B cell (primary cell): ENCODE measurements at regions not wholly inside any gene's neighbourhood (a gene's known extent, or its start where the extent isn't known, plus 50 kb on each side); places are given as distances from the start of the nearest gene placed in this dataset.

ENCODE experiments used
- ATAC-seq: fragments of 200-7000 bp; cut with Tn5 transposase; one replicate; pipeline ENCODE4 v1.10.0; 2021; ENCODE audit warnings: low read depth, mild to moderate bottlenecking, moderate number of reproducible peaks, moderate library complexity
- CTCF ChIA-PET: fragments of 350-600 bp; sonication (Branson Sonifier 250); formaldehyde crosslinking; loops from one replicate; lab custom pipeline; 2021; ENCODE audit warnings: antibody characterized with exemption, inconsistent platforms; lab: Charles Lee
- POLR2A ChIA-PET: fragments of 350-600 bp; sonication (Branson Sonifier 250); formaldehyde crosslinking; loops from one replicate; lab custom pipeline; 2021; ENCODE audit warnings: antibody characterized with exemption; lab: Charles Lee
- DNase-seq: peaks from one replicate; pipeline ENCODE4 v3.0.0; 2013
- H2AFZ ChIP-seq: 2 replicates; pipeline ENCODE4 v1.6.1; 2012; ENCODE audit warnings: mild to moderate bottlenecking, low read depth, low read length; ENCODE audit not compliant: insufficient read depth, poor library complexity, severe bottlenecking
- H3K27ac ChIP-seq, 2 donors: 1 replicate in 1 of 2; 2 replicates in 1 of 2; pipeline ENCODE4 v1.5.1; 2012 to 2013; ENCODE audit warnings: low read length in 2 of 2, mild to moderate bottlenecking in 2 of 2, moderate library complexity in 1 of 2
- H3K27me3 ChIP-seq, 4 experiments: fragments of 200-600 bp in 1 of 4; sonication (generic) in 1 of 4; replicated peaks in 1 of 4; 1 replicate in 2 of 4; 2 replicates in 2 of 4; pipeline versions ENCODE4 v1.6.1 to v1.7.0; 2013 to 2016; ENCODE audit warnings: low read length in 3 of 4, mild to moderate bottlenecking in 2 of 4, mixed read lengths in 1 of 4, moderate library complexity in 1 of 4; ENCODE audit not compliant: insufficient read depth in 4 of 4, control insufficient read depth in 3 of 4; ENCODE audit errors: control extremely low read depth in 1 of 4
- H3K36me3 ChIP-seq, 2 experiments: replicated peaks in 1 of 2; 1 replicate in 1 of 2; 2 replicates in 1 of 2; pipeline versions ENCODE4 v1.6.1 to v1.7.1; 2013; ENCODE audit warnings: low read length in 1 of 2; ENCODE audit not compliant: insufficient read depth in 2 of 2, control insufficient read depth in 1 of 2; ENCODE audit errors: control extremely low read depth in 1 of 2, extremely low read depth in 1 of 2
- H3K4me1 ChIP-seq, 2 donors: fragments of 200-600 bp in 1 of 2; sonication (generic) in 1 of 2; 1 replicate in 1 of 2; 2 replicates in 1 of 2; pipeline versions ENCODE4 v1.5.1 to v1.6.1; 2013 to 2017; ENCODE audit warnings: low read length in 2 of 2; ENCODE audit not compliant: control insufficient read depth in 2 of 2, insufficient read depth in 2 of 2
- H3K4me2 ChIP-seq: replicated peaks from 2 replicates; pipeline ENCODE3; 2012; ENCODE audit warnings: mild to moderate bottlenecking, low read depth, low read length; ENCODE audit not compliant: poor library complexity, severe bottlenecking
- H3K4me3 ChIP-seq, 5 experiments: fragments of 200-600 bp in 1 of 5; sonication (generic) in 1 of 5; 1 replicate in 3 of 5; 2 replicates in 2 of 5; pipeline versions ENCODE4 v1.5.1 to v1.7.0; 2011 to 2016; ENCODE audit warnings: low read length in 4 of 5, mild to moderate bottlenecking in 4 of 5, low read depth in 2 of 5, control low read depth in 1 of 5, moderate library complexity in 1 of 5; ENCODE audit not compliant: insufficient read depth in 1 of 5; ENCODE audit errors: control extremely low read depth in 1 of 5, extremely low read depth in 1 of 5
- H3K79me2 ChIP-seq: fragments of 200-600 bp; sonication (generic); one replicate; pipeline ENCODE4 v1.6.0; 2016; ENCODE audit warnings: low read length; ENCODE audit not compliant: control insufficient read depth, insufficient read depth
- H3K9ac ChIP-seq: fragments of 200-600 bp; sonication (generic); 2 replicates; pipeline ENCODE4 v1.6.1; 2017; ENCODE audit warnings: mild to moderate bottlenecking, low read length, moderate library complexity
- H3K9me3 ChIP-seq, 3 donors: one replicate each; pipeline versions ENCODE4 v1.6.1 to v1.7.1; 2013; ENCODE audit warnings: low read length in 2 of 3; ENCODE audit not compliant: control insufficient read depth in 2 of 3, insufficient read depth in 1 of 3; ENCODE audit errors: control extremely low read depth in 1 of 3
- H4K20me1 ChIP-seq: 2 replicates; pipeline ENCODE4 v1.6.0; 2012; ENCODE audit warnings: mild to moderate bottlenecking, low read length; ENCODE audit not compliant: insufficient read depth, control insufficient read depth, poor library complexity, severe bottlenecking
- H3K27ac Mint-ChIP-seq: one replicate; pipeline ENCODE4 v1.8.0; 2021; ENCODE audit warnings: mixed read lengths
- H3K27me3 Mint-ChIP-seq: one replicate; pipeline ENCODE4 v1.8.0; 2021; ENCODE audit warnings: mixed read lengths
- H3K4me1 Mint-ChIP-seq: one replicate; pipeline ENCODE4 v1.8.0; 2021; ENCODE audit warnings: mixed read lengths
- H3K4me3 Mint-ChIP-seq: one replicate; pipeline ENCODE4 v1.8.0; 2021; ENCODE audit warnings: mixed read lengths
- H3K9me3 Mint-ChIP-seq: one replicate; pipeline ENCODE4 v1.8.0; 2022; ENCODE audit warnings: mixed read lengths; ENCODE audit not compliant: insufficient read depth
- CTCF ChIP-seq: fragments of 200-600 bp; IDR thresholded peaks from one replicate; pipeline ENCODE4 v1.8.0; 2022; ENCODE audit warnings: antibody characterized with exemption, mild to moderate bottlenecking
- EZH2 ChIP-seq: IDR thresholded peaks from 2 replicates; pipeline ENCODE4 v1.6.1; 2012; ENCODE audit warnings: borderline replicate concordance, low read depth, mild to moderate bottlenecking, moderate library complexity, low read length; ENCODE audit not compliant: insufficient read depth, poor library complexity, severe bottlenecking
- WGBS: methylation state at CpG from one replicate; pipeline ENCODE4 v1.1.5; 2013; ENCODE audit warnings: missing lambda C conversion rate; ENCODE audit not compliant: insufficient coverage; 5-methylcytosine and 5-hydroxymethylcytosine counted together
- intact Hi-C: fragments of 100-400 bp; cut with micrococcal nuclease; formaldehyde crosslinking; loops from one replicate; pipeline ENCODE4 v1.10.0; 2022

- Histone ChIP-seq H4K20me1 (no peaks in the 10 kb centered on the region), H3K4me2 (no peak overlapping the region), H3K9me3 (peaks cover 0 to 4% (median 1%) of the 10 kb centered on the region in 3 donors), H3K27me3 (peaks cover 0 to 1% (median 0%) of the 10 kb centered on the region in 4 experiments), H3K4me1 (no peaks in the 10 kb centered on the region), H3K4me3 (no peak overlapping the region), H2AFZ (no peak overlapping the region), H3K27ac (no peak overlapping the region), H3K79me2 (no peaks in the 10 kb centered on the region), H3K9ac (no peak overlapping the region), H3K36me3 (no peaks in the 10 kb centered on the region)
- Mint-ChIP-seq H3K27me3 (peaks cover 27% of the 10 kb centered on the region), H3K4me1 (no peaks in the 10 kb centered on the region), H3K4me3 (no peak overlapping the region), H3K9me3 (no peaks in the 10 kb centered on the region), H3K27ac (no peak overlapping the region)
- ChIA-PET POLR2A (no interaction called here), CTCF (no interaction called here)
- DNase-seq: no peak
- TF ChIP-seq CTCF (no peak), EZH2 (no peak)
- ATAC-seq: no peak
- intact Hi-C loops: no loop called here
- WGBS: 95% methylated on average over 2 of the region's 6 CpGs
These were observed 70.4 kb upstream of the CST7 start for GRCh38 chr20:24878657-24879056.

GRCh38 chr20:24879875-24880274 is 69.2 kb upstream of the CST7 start:
- no peak overlapping the region for H3K27ac ChIP-seq
- intact Hi-C loops: no loop called here
- Mint-ChIP-seq H3K9me3 (no peaks in the 10 kb centered on the region), H3K4me3 (no peak overlapping the region), H3K27ac (no peak overlapping the region), H3K4me1 (no peaks in the 10 kb centered on the region), H3K27me3 (peaks cover 22% of the 10 kb centered on the region)
- H3K27me3 ChIP-seq: no peaks in the 10 kb centered on the region
- TF ChIP-seq EZH2 (no peak), CTCF (no peak)
- WGBS: 87% methylated on average over 5 of the region's 6 CpGs
- no peak overlapping the region for H3K4me2 ChIP-seq
- H3K9me3 ChIP-seq: peaks cover 0 to 4% (median 1%) of the 10 kb centered on the region in 3 donors
- no peaks in the 10 kb centered on the region for H3K36me3 ChIP-seq
- no peak for DNase-seq
- CTCF ChIA-PET: no interaction called here
- no peak overlapping the region for H2AFZ ChIP-seq
- POLR2A ChIA-PET: no interaction called here
- no peaks in the 10 kb centered on the region for H3K79me2 ChIP-seq
- no peak for ATAC-seq
- H3K4me1 ChIP-seq: no peaks in the 10 kb centered on the region
- no peak overlapping the region for H3K9ac ChIP-seq
- no peaks in the 10 kb centered on the region for H4K20me1 ChIP-seq
- no peak overlapping the region for H3K4me3 ChIP-seq
